ENCODE measurements at regions not wholly inside any gene's neighbourhood (a gene's known extent, or its start where the extent isn't known, plus 50 kb on each side); places are given as distances from the start of the nearest gene placed in this dataset.

- DNase-seq: no peak
Observed at GRCh38 chr10:107732045-107732444, 567.5 kb upstream of the SORCS1 start.

GRCh38 chr10:107728807-107729206 lies 564.3 kb upstream of the SORCS1 start:
- no peak for DNase-seq

- no peak for DNase-seq
Observed at GRCh38 chr10:107727767-107728317, 563.3 kb upstream of the SORCS1 start.

- no peak for DNase-seq
Observed at GRCh38 chr10:107718864-107719263, 554.4 kb upstream of the SORCS1 start.

- DNase-seq: no peak
Observed at GRCh38 chr10:107717046-107717445, 552.5 kb upstream of the SORCS1 start.

- no peak for DNase-seq
Observed at GRCh38 chr10:107715565-107715964, 551.1 kb upstream of the SORCS1 start.

- DNase-seq: no peak
Observed at GRCh38 chr10:107708981-107709380, 544.5 kb upstream of the SORCS1 start.

- no peak for DNase-seq
Observed at GRCh38 chr10:107706096-107706725, 541.7 kb upstream of the SORCS1 start.

GRCh38 chr10:107701943-107702342 lies 537.4 kb upstream of the SORCS1 start:
- no peak for DNase-seq

GRCh38 chr10:107692072-107692471 lies 527.6 kb upstream of the SORCS1 start:
- no peak for DNase-seq

- no peak for DNase-seq
Observed at GRCh38 chr10:107689323-107689722, 524.8 kb upstream of the SORCS1 start.

GRCh38 chr10:107687701-107688100 lies 523.2 kb upstream of the SORCS1 start:
- no peak for DNase-seq

- no peak for DNase-seq
Observed at GRCh38 chr10:107686095-107686494, 521.6 kb upstream of the SORCS1 start.

GRCh38 chr10:107671960-107672359 lies 507.5 kb upstream of the SORCS1 start:
- no peak for DNase-seq

GRCh38 chr10:107666214-107666613 lies 501.7 kb upstream of the SORCS1 start:
- no peak for DNase-seq

- no peak for DNase-seq
Observed at GRCh38 chr10:107665459-107665858, 501.0 kb upstream of the SORCS1 start.

- no peak for DNase-seq
Observed at GRCh38 chr10:107657851-107658250, 493.3 kb upstream of the SORCS1 start.

- DNase-seq: no peak
Observed at GRCh38 chr10:107656932-107657331, 492.4 kb upstream of the SORCS1 start.

GRCh38 chr10:107653832-107654287 lies 489.4 kb upstream of the SORCS1 start:
- no peak for DNase-seq

- no peak for DNase-seq
Observed at GRCh38 chr10:107650939-107651338, 486.4 kb upstream of the SORCS1 start.

GRCh38 chr10:107649249-107649648 lies 484.7 kb upstream of the SORCS1 start:
- no peak for DNase-seq

- DNase-seq: no peak
Observed at GRCh38 chr10:107647462-107647861, 483.0 kb upstream of the SORCS1 start.

- DNase-seq: no peak
Observed at GRCh38 chr10:107631876-107632275, 467.4 kb upstream of the SORCS1 start.

GRCh38 chr10:107626862-107627261 lies 462.4 kb upstream of the SORCS1 start:
- DNase-seq: no peak

GRCh38 chr10:107623292-107623691 lies 458.8 kb upstream of the SORCS1 start:
- DNase-seq: no peak

Data from stimulated activated CD4-positive, alpha-beta T cell treated with anti-CD3 and anti-CD28 coated beads, Interleukin-2, amount 100 ng/mL, for 24 hours (primary cell).